Right lobe of liver (tissue), 6 donors: ENCODE measurements at regions not wholly inside any gene's neighbourhood (a gene's known extent, or its start where the extent isn't known, plus 50 kb on each side); places are given as distances from the start of the nearest gene placed in this dataset.

ENCODE experiments used
- ATAC-seq, 4 donors: fragments of 200-7000 bp; cut with Tn5 transposase; one replicate each; pipeline ENCODE4 v1.9.1; 2020; ENCODE audit warnings: mild to moderate bottlenecking in 4 of 4, moderate library complexity in 4 of 4
- DNase-seq, 3 donors: peaks; one replicate each; pipeline ENCODE4 v3.0.0-alpha.2; 2020
- H3K27ac ChIP-seq, 3 donors: fragments of 200-600 bp; one replicate each; pipeline ENCODE4 v1.8.0; 2022
- H3K27me3 ChIP-seq, 2 donors: fragments of 200-600 bp; one replicate each; pipeline ENCODE4 v1.8.0; 2022
- H3K36me3 ChIP-seq, 4 donors: fragments of 200-600 bp; sonication (generic) in 1 of 4; one replicate each; pipeline versions ENCODE4 v1.5.1 to v1.8.0; 2017 to 2022; ENCODE audit warnings: control low read depth in 1 of 4
- H3K4me1 ChIP-seq, 4 donors: fragments of 200-600 bp; sonication (generic) in 1 of 4; one replicate each; pipeline versions ENCODE4 v1.5.1 to v1.8.0; 2017 to 2022; ENCODE audit warnings: control low read depth in 1 of 4
- H3K4me3 ChIP-seq, 3 donors: fragments of 200-600 bp; one replicate each; pipeline ENCODE4 v1.8.0; 2022
- H3K9me3 ChIP-seq, 4 donors: fragments of 200-600 bp; sonication (generic) in 1 of 4; one replicate each; pipeline versions ENCODE4 v1.5.1 to v1.8.0; 2017 to 2022; ENCODE audit warnings: control low read depth in 1 of 4
- CTCF ChIP-seq, 4 donors: fragments of 200-600 bp in 3 of 4; fragments of 450-650 bp in 1 of 4; IDR thresholded peaks; one replicate each; pipeline versions ENCODE4 v1.5.1 to v1.8.0; 2016 to 2022; ENCODE audit warnings: antibody characterized with exemption in 4 of 4, mild to moderate bottlenecking in 2 of 4
- POLR2A ChIP-seq: fragments of 450-650 bp; IDR thresholded peaks from one replicate; pipeline ENCODE4 v1.6.1; 2017; ENCODE audit warnings: antibody characterized with exemption, mild to moderate bottlenecking
- WGBS: methylation state at CpG from one replicate; pipeline ENCODE4 v1.1.6; 2018; ENCODE audit warnings: low coverage, low lambda C conversion rate; ENCODE audit not compliant: insufficient coverage; ENCODE audit errors: missing lambda C conversion rate; 5-methylcytosine and 5-hydroxymethylcytosine counted together
- intact Hi-C, 2 donors: fragments of 100-400 bp; cut with DNase I; formaldehyde crosslinking; loops; one replicate each; pipeline versions ENCODE4 v1.11.2 to v1.14.1; 2022
- donor health status: DM: no; HTN: yes; CAD: no.
- donor health status: DM: no; HTN: no; CAD: no.
- donor health status: DM: no; HTN: no; CAD: no.
- donor health status: DM: no; HTN: yes; CAD: no.
- donor health status: DM: no; HTN: yes; CAD: no.

GRCh38 chr5:98069876-98070512 lies 703.5 kb upstream of the RGMB start:
- H3K27ac ChIP-seq, result no peak overlapping the region
- no peaks in the 10 kb centered on the region for H3K27me3 ChIP-seq
- H3K4me1 ChIP-seq, result no peaks in the 10 kb centered on the region
- no peak overlapping the region for H3K4me3 ChIP-seq
- no peak for TF ChIP-seq POLR2A
- TF ChIP-seq CTCF (IDR thresholded peaks at IDR 0.05), result no peak
- no peak for ATAC-seq
- intact Hi-C loops, result no loop called here
- no peaks in the 10 kb centered on the region for H3K36me3 ChIP-seq
- DNase-seq, result no peak
- 36% methylated on average over 1 of the region's 1 CpG for WGBS
- no peaks in the 10 kb centered on the region for H3K9me3 ChIP-seq

- Histone ChIP-seq H3K27me3 (no peaks in the 10 kb centered on the region), H3K27ac (no peak overlapping the region), H3K36me3 (no peaks in the 10 kb centered on the region), H3K9me3 (no peaks in the 10 kb centered on the region), H3K4me3 (no peak overlapping the region), H3K4me1 (no peaks in the 10 kb centered on the region)
- no peak for ATAC-seq
- TF ChIP-seq CTCF (IDR thresholded peaks at IDR 0.05) (no peak), POLR2A (no peak)
- DNase-seq, result no peak
- 61% methylated on average over 3 of the region's 3 CpGs for WGBS
- intact Hi-C loops, result no loop called here
These were observed 700.5 kb upstream of the RGMB start for GRCh38 chr5:98072921-98073320.

- H3K27ac ChIP-seq, result no peak overlapping the region
- no peaks in the 10 kb centered on the region for H3K36me3 ChIP-seq
- ATAC-seq (no peak), DNase-seq (no peak)
- H3K4me3 ChIP-seq, result no peak overlapping the region
- H3K27me3 ChIP-seq, result no peaks in the 10 kb centered on the region
- no peaks in the 10 kb centered on the region for H3K9me3 ChIP-seq
- no peak for TF ChIP-seq POLR2A
- TF ChIP-seq CTCF (IDR thresholded peaks at IDR 0.05), result no peak
- intact Hi-C loops, result no loop called here
- WGBS, result 33% methylated on average over 1 of the region's 2 CpGs
- H3K4me1 ChIP-seq, result no peaks in the 10 kb centered on the region
These were observed 697.0 kb upstream of the RGMB start for GRCh38 chr5:98076501-98076900.

- intact Hi-C loops, result no loop called here
- H3K4me3 ChIP-seq, result no peak overlapping the region
- H3K27ac ChIP-seq, result no peak overlapping the region
- H3K27me3 ChIP-seq, result no peaks in the 10 kb centered on the region
- no peak for DNase-seq
- H3K36me3 ChIP-seq, result no peaks in the 10 kb centered on the region
- no peaks in the 10 kb centered on the region for H3K9me3 ChIP-seq
- WGBS, result 94% methylated on average over 4 of the region's 4 CpGs
- TF ChIP-seq POLR2A (no peak), CTCF (IDR thresholded peaks at IDR 0.05) (no peak)
- H3K4me1 ChIP-seq, result no peaks in the 10 kb centered on the region
- ATAC-seq, result no peak
These were observed 687.9 kb upstream of the RGMB start for GRCh38 chr5:98085593-98085992.

GRCh38 chr5:98095072-98095471 lies 678.4 kb upstream of the RGMB start:
- Histone ChIP-seq H3K27ac (no peak overlapping the region), H3K9me3 (no peaks in the 10 kb centered on the region), H3K36me3 (no peaks in the 10 kb centered on the region), H3K27me3 (no peaks in the 10 kb centered on the region), H3K4me1 (no peaks in the 10 kb centered on the region), H3K4me3 (no peak overlapping the region)
- TF ChIP-seq POLR2A, result no peak
- TF ChIP-seq CTCF (IDR thresholded peaks at IDR 0.05), result no peak
- intact Hi-C loops, result no loop called here
- no peak for ATAC-seq
- no peak for DNase-seq
- 24% methylated on average over 3 of the region's 3 CpGs for WGBS
